ENCODE measurements at regions not wholly inside any gene's neighbourhood (a gene's known extent, or its start where the extent isn't known, plus 50 kb on each side); places are given as distances from the start of the nearest gene placed in this dataset.

GRCh38 chr14:57038689-57039088 is 228.4 kb upstream of the OTX2 start:
- intact Hi-C loops (cut with DNase I), result no loop called here
- Histone ChIP-seq H3K36me3 (no peaks in the 10 kb centered on the region), H3K27me3 (replicated peaks; ENCODE audit: insufficient read depth) (no peaks in the 10 kb centered on the region), H3K4me3 (no peak overlapping the region), H3K27ac (no peak overlapping the region), H3K4me1 (replicated peaks) (no peaks in the 10 kb centered on the region), H3K9me3 (no peaks in the 10 kb centered on the region)
- DNase-seq (ENCODE audit: low spot score), result no peak
- no peak for TF ChIP-seq POLR2A (IDR thresholded peaks at IDR 0.05)
- WGBS, result 69% methylated on average over 1 of the region's 1 CpG

- 89% methylated on average over 1 of the region's 1 CpG for WGBS
- no peak for TF ChIP-seq POLR2A (IDR thresholded peaks at IDR 0.05)
- no peak for TF ChIP-seq POLR2AphosphoS5 (IDR thresholded peaks at IDR 0.05)
- TF ChIP-seq CTCF (IDR thresholded peaks at IDR 0.05), result no peak
- H3K4me1 ChIP-seq (replicated peaks), result no peaks in the 10 kb centered on the region
- H3K27me3 ChIP-seq (replicated peaks; ENCODE audit: insufficient read depth), result no peaks in the 10 kb centered on the region
- no peaks in the 10 kb centered on the region for H3K9me3 ChIP-seq
- intact Hi-C loops (cut with DNase I), result no loop called here
- H3K4me3 ChIP-seq, result no peak overlapping the region
- H3K27ac ChIP-seq, result no peak overlapping the region
- H3K36me3 ChIP-seq, result no peaks in the 10 kb centered on the region
- no peak for DNase-seq (ENCODE audit: low spot score)
Measured at GRCh38 chr14:57031474-57031873, 221.2 kb upstream of the OTX2 start.

- intact Hi-C loops (cut with DNase I), result no loop called here
- TF ChIP-seq POLR2AphosphoS5 (IDR thresholded peaks at IDR 0.05) (no peak), POLR2A (IDR thresholded peaks at IDR 0.05) (no peak), CTCF (IDR thresholded peaks at IDR 0.05) (no peak)
- 66% methylated on average over 2 of the region's 2 CpGs for WGBS
Measured at GRCh38 chr14:57029620-57030253, 219.5 kb upstream of the OTX2 start.

GRCh38 chr14:57025456-57025855 is 215.2 kb upstream of the OTX2 start:
- no peaks in the 10 kb centered on the region for H3K36me3 ChIP-seq
- DNase-seq (ENCODE audit: low spot score), result no peak

More at GRCh38 chr14:57029620-57030253, 219.5 kb upstream of the OTX2 start:
- no peak for DNase-seq (ENCODE audit: low spot score)
- H3K27ac ChIP-seq, result no peak overlapping the region
- H3K27me3 ChIP-seq (replicated peaks; ENCODE audit: insufficient read depth), result no peaks in the 10 kb centered on the region
- H3K4me3 ChIP-seq, result no peak overlapping the region
- no peaks in the 10 kb centered on the region for H3K9me3 ChIP-seq
- no peaks in the 10 kb centered on the region for H3K4me1 ChIP-seq (replicated peaks)
- no peaks in the 10 kb centered on the region for H3K36me3 ChIP-seq

GRCh38 chr14:57022608-57023007 is 212.3 kb upstream of the OTX2 start:
- Histone ChIP-seq H3K27me3 (replicated peaks; ENCODE audit: insufficient read depth) (no peaks in the 10 kb centered on the region), H3K36me3 (no peaks in the 10 kb centered on the region), H3K27ac (no peak overlapping the region), H3K4me3 (no peak overlapping the region), H3K4me1 (replicated peaks) (no peaks in the 10 kb centered on the region), H3K9me3 (no peaks in the 10 kb centered on the region)
- 93% methylated on average over 6 of the region's 6 CpGs for WGBS
- TF ChIP-seq POLR2AphosphoS5 (IDR thresholded peaks at IDR 0.05), result no peak
- TF ChIP-seq POLR2A (IDR thresholded peaks at IDR 0.05), result no peak
- no peak for TF ChIP-seq CTCF (IDR thresholded peaks at IDR 0.05)
- intact Hi-C loops (cut with DNase I), result no loop called here
- no peak for DNase-seq (ENCODE audit: low spot score)

More at GRCh38 chr14:57025456-57025855, 215.2 kb upstream of the OTX2 start:
- Histone ChIP-seq H3K9me3 (no peaks in the 10 kb centered on the region), H3K27ac (no peak overlapping the region), H3K4me1 (replicated peaks) (no peaks in the 10 kb centered on the region), H3K27me3 (replicated peaks; ENCODE audit: insufficient read depth) (no peaks in the 10 kb centered on the region), H3K4me3 (no peak overlapping the region)
- TF ChIP-seq POLR2A (IDR thresholded peaks at IDR 0.05) (no peak), CTCF (IDR thresholded peaks at IDR 0.05) (no peak), POLR2AphosphoS5 (IDR thresholded peaks at IDR 0.05) (no peak)
- intact Hi-C loops (cut with DNase I), result no loop called here
